GM12865 (cell line): ENCODE measurements at regions not wholly inside any gene's neighbourhood (a gene's known extent, or its start where the extent isn't known, plus 50 kb on each side); places are given as distances from the start of the nearest gene placed in this dataset.

ENCODE experiments used
- DNase-seq: peaks from one replicate; pipeline ENCODE4 v3.0.0; 2010; ENCODE audit warnings: low read depth
- H3K4me3 ChIP-seq: 2 replicates; pipeline ENCODE4 v1.5.1; 2011; ENCODE audit warnings: mild to moderate bottlenecking, low read depth, low read length, control low read depth
- TF ChIP-seq, protein P1 (sequence below): IDR thresholded peaks from 2 replicates; pipeline ENCODE4 v1.5.1; 2011; ENCODE audit warnings: low read length, control low read depth, low read depth, inconsistent platforms; ENCODE audit not compliant: insufficient read depth; ENCODE audit errors: missing control alignments

GRCh38 chr10:76735866-76736265, 901.7 kb downstream of the KCNMA1 start:
- TF ChIP-seq, protein P1, sequence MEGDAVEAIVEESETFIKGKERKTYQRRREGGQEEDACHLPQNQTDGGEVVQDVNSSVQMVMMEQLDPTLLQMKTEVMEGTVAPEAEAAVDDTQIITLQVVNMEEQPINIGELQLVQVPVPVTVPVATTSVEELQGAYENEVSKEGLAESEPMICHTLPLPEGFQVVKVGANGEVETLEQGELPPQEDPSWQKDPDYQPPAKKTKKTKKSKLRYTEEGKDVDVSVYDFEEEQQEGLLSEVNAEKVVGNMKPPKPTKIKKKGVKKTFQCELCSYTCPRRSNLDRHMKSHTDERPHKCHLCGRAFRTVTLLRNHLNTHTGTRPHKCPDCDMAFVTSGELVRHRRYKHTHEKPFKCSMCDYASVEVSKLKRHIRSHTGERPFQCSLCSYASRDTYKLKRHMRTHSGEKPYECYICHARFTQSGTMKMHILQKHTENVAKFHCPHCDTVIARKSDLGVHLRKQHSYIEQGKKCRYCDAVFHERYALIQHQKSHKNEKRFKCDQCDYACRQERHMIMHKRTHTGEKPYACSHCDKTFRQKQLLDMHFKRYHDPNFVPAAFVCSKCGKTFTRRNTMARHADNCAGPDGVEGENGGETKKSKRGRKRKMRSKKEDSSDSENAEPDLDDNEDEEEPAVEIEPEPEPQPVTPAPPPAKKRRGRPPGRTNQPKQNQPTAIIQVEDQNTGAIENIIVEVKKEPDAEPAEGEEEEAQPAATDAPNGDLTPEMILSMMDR, result no peak
- DNase-seq, result no peak

DNA sequence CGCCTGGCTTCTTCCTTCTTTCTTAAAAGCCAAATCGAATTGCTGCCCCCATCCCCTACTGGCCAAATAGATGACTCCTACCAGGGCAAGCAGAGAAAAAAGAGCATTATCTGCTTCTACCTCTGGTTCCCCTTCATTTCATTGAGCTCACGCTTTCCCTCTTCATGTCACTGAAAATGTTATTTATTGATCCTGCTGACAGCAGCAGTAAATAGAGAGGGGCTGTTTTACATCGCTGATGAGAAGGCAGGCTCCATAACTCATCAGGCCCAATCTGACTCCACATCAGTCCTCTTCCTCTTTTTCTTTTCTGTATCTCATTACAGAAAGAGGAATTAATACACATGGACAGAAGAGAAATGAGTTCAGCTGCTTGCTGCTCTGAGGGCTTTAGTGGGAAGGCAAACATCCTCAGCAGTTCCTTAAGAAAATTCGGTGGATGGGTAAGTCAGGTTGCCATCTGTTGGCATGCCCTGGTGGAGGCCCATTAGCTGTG, 904.1 kb downstream of the KCNMA1 start:
- TF ChIP-seq, protein P1, result no peak
- H3K4me3 ChIP-seq, result no peak overlapping the region
- DNase-seq, result no peak

More at GRCh38 chr10:76735866-76736265, 901.7 kb downstream of the KCNMA1 start:
- H3K4me3 ChIP-seq, result no peak overlapping the region

- H3K4me3 ChIP-seq, result no peak overlapping the region
- no peak for DNase-seq
- TF ChIP-seq, protein P1, result no peak
Measured at GRCh38 chr10:76732306-76732705, 905.3 kb downstream of the KCNMA1 start.

- no peak overlapping the region for H3K4me3 ChIP-seq
- TF ChIP-seq, protein P1, result no peak
- DNase-seq, result no peak
Measured at GRCh38 chr10:76729841-76730487, 907.6 kb downstream of the KCNMA1 start.

DNA sequence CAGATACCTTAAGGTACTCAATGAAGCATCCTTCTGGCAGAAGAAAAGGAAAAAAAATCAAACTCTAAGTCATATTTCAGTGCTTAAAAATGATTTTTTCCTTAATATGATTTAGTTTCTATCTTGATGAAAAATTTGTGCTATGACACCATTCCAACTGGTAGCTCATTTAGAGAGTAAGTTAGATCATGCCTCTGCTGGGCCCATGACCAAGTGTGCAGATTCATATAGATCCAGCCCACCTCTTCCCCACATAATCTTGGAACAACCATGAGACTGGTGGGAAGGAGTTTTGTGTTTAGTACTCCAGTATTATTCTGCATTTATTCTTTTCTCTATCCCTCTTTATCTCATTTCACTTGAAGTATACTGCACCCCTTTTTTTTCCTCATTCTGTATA, 908.3 kb downstream of the KCNMA1 start:
- no peak for DNase-seq
- TF ChIP-seq, protein P1, result no peak
- no peak overlapping the region for H3K4me3 ChIP-seq

DNA sequence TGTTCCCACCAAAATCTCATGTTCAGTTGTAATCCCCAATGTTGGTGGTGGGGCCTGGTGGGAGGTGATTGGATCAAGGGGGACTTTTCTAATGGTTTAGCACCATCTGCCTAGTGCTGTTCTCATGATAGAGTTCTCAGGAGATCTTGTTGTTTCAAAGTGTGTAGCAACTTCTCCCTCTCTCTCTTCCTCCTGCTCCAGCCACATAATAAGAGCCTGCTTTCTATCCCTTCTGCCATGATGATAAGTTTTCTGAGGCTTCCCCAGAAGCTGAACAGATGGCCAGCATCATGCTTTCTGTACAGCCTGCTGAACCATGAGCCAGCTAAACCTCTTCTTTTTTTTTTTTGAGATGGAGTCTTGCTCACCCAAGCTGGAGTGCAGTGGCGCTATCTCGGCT, 910.6 kb downstream of the KCNMA1 start:
- DNase-seq, result no peak
- no peak overlapping the region for H3K4me3 ChIP-seq
- TF ChIP-seq, protein P1, result no peak

- TF ChIP-seq, protein P1, result no peak
- no peak for DNase-seq
- no peak overlapping the region for H3K4me3 ChIP-seq
Measured at GRCh38 chr10:76723844-76724243, 913.8 kb downstream of the KCNMA1 start.
